Adrenal gland (tissue), 9 donors: ENCODE measurements at regions not wholly inside any gene's neighbourhood (a gene's known extent, or its start where the extent isn't known, plus 50 kb on each side); places are given as distances from the start of the nearest gene placed in this dataset.
"Not testable (repeated sequence)": the region's sequence is repeated elsewhere in the genome, so short reads cannot be mapped to it uniquely, and the experiment has no call there.

Experiments
- DNase-seq, 7 donors: peaks; one replicate each; pipeline ENCODE4 v3.0.0-alpha.2; 2019 to 2020
- H3K27ac ChIP-seq, 5 donors: fragments of 200-600 bp; sonication (generic) in 4 of 5; 1 replicate in 3 of 5; 2 replicates in 2 of 5; pipeline versions ENCODE4 v1.5.1 to v1.8.0; 2016 to 2020; ENCODE audit warnings: mild to moderate bottlenecking in 1 of 5
- H3K27me3 ChIP-seq: fragments of 200-600 bp; 2 replicates; pipeline ENCODE4 v1.8.0; 2021
- H3K36me3 ChIP-seq, 2 donors: fragments of 200-600 bp; replicated peaks in 1 of 2; 1 replicate in 1 of 2; 2 replicates in 1 of 2; pipeline versions ENCODE4 v1.5.1 to v1.8.0; 2018 to 2022
- H3K4me1 ChIP-seq, 2 donors: fragments of 200-600 bp; replicated peaks in 1 of 2; 1 replicate in 1 of 2; 2 replicates in 1 of 2; pipeline versions ENCODE4 v1.5.1 to v1.8.0; 2018 to 2021
- H3K4me3 ChIP-seq, 4 donors: fragments of 200-600 bp; sonication (generic) in 3 of 4; one replicate each; pipeline ENCODE4 v1.5.1; 2016 to 2018
- H3K9me3 ChIP-seq, 3 donors: fragments of 200-600 bp; sonication (generic) in 1 of 3; replicated peaks in 1 of 3; 1 replicate in 2 of 3; 2 replicates in 1 of 3; pipeline versions ENCODE4 v1.5.1 to v1.8.0; 2016 to 2021
- POLR2A ChIP-seq, 2 donors: fragments of 450-650 bp; IDR thresholded peaks; one replicate each; pipeline ENCODE4 v1.6.1; 2017; ENCODE audit warnings: antibody characterized with exemption in 2 of 2, mild to moderate bottlenecking in 2 of 2, moderate library complexity in 1 of 2
- WGBS, 4 donors: extraction: QIAGEN DNeasy Blood & Tissue Kit in 2 of 4; methylation state at CpG; one replicate each; pipeline versions ENCODE4 v1.1.5 to v1.1.7; 2013 to 2017; 5-methylcytosine and 5-hydroxymethylcytosine counted together
- intact Hi-C, 2 donors: fragments of 100-400 bp; cut with DNase I; formaldehyde crosslinking; loops; one replicate each; pipeline versions ENCODE4 v1.14.1 to v1.15.0; 2022 to 2023
- TF ChIP-seq, protein P1 (sequence below), 6 experiments: fragments of 450-650 bp in 4 of 6; fragments of 200-600 bp in 2 of 6; sonication (generic) in 1 of 6; IDR thresholded peaks; 1 replicate in 5 of 6; 2 replicates in 1 of 6; pipeline versions ENCODE4 v1.5.1 to v1.8.0; 2016 to 2021; ENCODE audit warnings: antibody characterized with exemption in 6 of 6, mild to moderate bottlenecking in 2 of 6, moderate library complexity in 1 of 6
- donor health status: healthy with polysubstance abuse.
- donor health status: Bipolar disorder and iron deficiency.
- donor health status: DM: yes; HTN: yes; CAD: no.
- donor health status: DM: no; HTN: no; CAD: no.
- donor health status: DM: no; HTN: no; CAD: no.

DNA sequence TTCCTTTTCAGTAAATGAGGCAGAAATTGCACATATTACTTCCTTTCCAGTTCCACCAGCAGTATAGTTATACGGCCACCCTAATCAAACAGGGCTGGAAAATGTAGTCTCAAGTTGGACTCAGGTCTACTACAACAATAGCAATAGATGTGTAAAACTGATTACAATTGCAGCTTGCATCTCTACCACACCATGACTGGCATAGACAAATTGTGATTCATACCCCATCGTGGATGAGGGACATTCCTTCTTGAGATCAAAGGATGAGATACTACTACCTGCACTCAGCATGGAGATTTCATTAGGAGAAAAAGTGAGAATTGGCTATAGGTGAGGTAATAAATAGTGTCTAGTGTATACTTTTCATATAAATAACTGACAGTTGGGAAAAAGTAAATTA is 1220.8 kb downstream of the TYW1 start:
- Histone ChIP-seq H3K4me1 (no peaks in the 10 kb centered on the region), H3K4me3 (no peak overlapping the region), H3K27me3 (no peaks in the 10 kb centered on the region), H3K9me3 (no peaks in the 10 kb centered on the region), H3K27ac (no peak overlapping the region), H3K36me3 (no peaks in the 10 kb centered on the region)
- no peak for DNase-seq
- TF ChIP-seq, protein P1, sequence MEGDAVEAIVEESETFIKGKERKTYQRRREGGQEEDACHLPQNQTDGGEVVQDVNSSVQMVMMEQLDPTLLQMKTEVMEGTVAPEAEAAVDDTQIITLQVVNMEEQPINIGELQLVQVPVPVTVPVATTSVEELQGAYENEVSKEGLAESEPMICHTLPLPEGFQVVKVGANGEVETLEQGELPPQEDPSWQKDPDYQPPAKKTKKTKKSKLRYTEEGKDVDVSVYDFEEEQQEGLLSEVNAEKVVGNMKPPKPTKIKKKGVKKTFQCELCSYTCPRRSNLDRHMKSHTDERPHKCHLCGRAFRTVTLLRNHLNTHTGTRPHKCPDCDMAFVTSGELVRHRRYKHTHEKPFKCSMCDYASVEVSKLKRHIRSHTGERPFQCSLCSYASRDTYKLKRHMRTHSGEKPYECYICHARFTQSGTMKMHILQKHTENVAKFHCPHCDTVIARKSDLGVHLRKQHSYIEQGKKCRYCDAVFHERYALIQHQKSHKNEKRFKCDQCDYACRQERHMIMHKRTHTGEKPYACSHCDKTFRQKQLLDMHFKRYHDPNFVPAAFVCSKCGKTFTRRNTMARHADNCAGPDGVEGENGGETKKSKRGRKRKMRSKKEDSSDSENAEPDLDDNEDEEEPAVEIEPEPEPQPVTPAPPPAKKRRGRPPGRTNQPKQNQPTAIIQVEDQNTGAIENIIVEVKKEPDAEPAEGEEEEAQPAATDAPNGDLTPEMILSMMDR (IDR thresholded peaks at IDR 0.05) = no peak
- no peak for TF ChIP-seq POLR2A (IDR thresholded peaks at IDR 0.05)
- 66 to 75% (median 72%) methylated on average over 2 of the region's 2 CpGs for WGBS, 4 donors
- intact Hi-C loops = no loop called here

DNA sequence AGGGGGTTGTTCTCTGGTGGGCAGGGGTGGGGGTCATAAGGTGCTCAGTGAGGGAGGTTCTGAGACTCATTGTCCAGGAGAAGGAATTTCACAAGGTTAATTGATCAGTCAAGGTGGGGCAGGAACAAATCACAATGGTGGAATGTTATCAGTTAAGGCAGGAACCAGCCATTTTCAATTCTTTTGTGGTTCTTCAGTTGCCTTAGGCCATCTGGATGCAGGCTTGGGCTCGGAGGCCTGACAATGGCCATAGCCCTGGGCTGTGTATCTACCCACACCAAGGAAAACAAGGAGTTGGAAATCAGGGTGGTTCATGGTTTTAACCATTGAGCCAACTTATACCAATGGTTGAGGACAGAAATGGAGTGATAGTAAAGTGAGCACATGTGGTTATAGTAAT is 1221.8 kb downstream of the TYW1 start:
- H3K4me3 ChIP-seq = no peak overlapping the region
- H3K36me3 ChIP-seq = no peaks in the 10 kb centered on the region
- H3K27me3 ChIP-seq = no peaks in the 10 kb centered on the region
- no peak for DNase-seq
- H3K9me3 ChIP-seq = no peaks in the 10 kb centered on the region
- TF ChIP-seq POLR2A (IDR thresholded peaks at IDR 0.05) = no peak
- TF ChIP-seq, protein P1 (IDR thresholded peaks at IDR 0.05) = no peak
- intact Hi-C loops = no loop called here
- 62 to 89% (median 78%) methylated on average over 1 of the region's 1 CpG for WGBS, 4 donors
- no peaks in the 10 kb centered on the region for H3K4me1 ChIP-seq
- H3K27ac ChIP-seq = no peak overlapping the region

DNA sequence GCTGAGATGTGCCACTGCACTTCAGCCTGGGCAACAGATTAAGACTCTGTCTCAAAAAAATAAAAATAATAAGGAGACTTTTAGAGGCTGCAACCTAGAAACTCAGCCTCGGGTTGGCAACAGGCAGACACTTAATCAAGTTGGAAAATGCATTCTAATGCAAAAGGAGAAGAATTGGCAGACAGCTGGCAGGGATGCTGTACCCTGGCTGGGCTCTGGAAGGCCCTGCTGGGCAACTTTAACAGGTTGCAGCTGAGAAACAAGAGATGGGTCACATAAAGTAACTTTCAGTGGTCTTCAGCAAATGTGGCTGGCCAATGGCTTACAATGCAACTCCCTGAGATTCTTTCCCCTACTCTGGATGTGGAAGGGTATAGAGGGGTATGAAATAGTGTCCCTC is 1225.7 kb downstream of the TYW1 start:
- H3K4me3 ChIP-seq = no peak overlapping the region
- TF ChIP-seq, protein P1 (IDR thresholded peaks at IDR 0.05) = no peak
- no peak for TF ChIP-seq POLR2A (IDR thresholded peaks at IDR 0.05)
- H3K27ac ChIP-seq = no peak overlapping the region
- H3K27me3 ChIP-seq = no peaks in the 10 kb centered on the region
- DNase-seq = no peak
- no peaks in the 10 kb centered on the region for H3K36me3 ChIP-seq
- no peaks in the 10 kb centered on the region for H3K4me1 ChIP-seq
- intact Hi-C loops = no loop called here
- 44 to 86% (median 73%) methylated on average over 1 of the region's 1 CpG for WGBS, 4 donors
- H3K9me3 ChIP-seq = no peaks in the 10 kb centered on the region

DNA sequence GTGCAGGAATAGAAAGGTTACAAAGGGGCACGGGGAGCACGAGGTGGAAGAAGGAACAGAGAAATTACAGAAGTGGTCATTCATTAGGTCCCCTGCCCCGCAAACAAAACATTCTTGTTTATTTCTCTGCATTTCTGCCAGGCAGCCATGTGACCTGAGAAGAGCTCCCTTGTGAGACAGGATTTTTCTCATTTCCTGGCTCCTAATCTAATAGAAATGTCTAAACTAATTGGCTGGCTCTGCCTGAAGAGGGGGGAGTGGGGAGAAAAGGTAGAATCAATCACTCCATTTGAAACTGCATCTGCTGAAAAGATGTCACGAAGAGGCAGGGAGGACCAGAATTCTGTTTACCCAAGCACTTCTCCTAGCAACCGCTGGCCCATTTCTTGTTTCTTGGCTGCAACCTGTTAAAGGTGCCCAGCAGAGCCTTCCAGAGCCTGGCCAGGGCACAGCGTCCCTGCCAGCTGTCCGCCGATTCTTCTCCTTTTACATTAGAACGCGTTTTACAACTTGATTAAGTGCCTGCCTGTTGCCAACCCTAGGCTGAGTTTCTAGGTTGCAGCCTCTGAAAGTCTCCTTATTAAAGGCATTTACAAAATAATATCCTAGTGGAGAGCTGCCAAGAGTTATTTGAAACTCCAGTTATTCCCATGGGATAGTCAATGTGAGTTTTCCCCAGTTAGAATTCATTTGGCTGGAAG is 1227.6 kb downstream of the TYW1 start:
- no peaks in the 10 kb centered on the region for H3K9me3 ChIP-seq
- TF ChIP-seq POLR2A (IDR thresholded peaks at IDR 0.05) = no peak
- TF ChIP-seq, protein P1 (IDR thresholded peaks at IDR 0.05) = no peak
- peak in 1 of 7 donors; percentile 84 for DNase-seq
- H3K36me3 ChIP-seq = no peaks in the 10 kb centered on the region
- intact Hi-C loops = no loop called here
- no peaks in the 10 kb centered on the region for H3K27me3 ChIP-seq
- H3K27ac ChIP-seq = peak overlapping the region in 1 of 5 donors; percentile 12
- H3K4me3 ChIP-seq = no peak overlapping the region
- H3K4me1 ChIP-seq = no peaks in the 10 kb centered on the region
- 27 to 48% (median 39%) methylated on average over 10 of the region's 10 CpGs for WGBS, 4 donors

DNA sequence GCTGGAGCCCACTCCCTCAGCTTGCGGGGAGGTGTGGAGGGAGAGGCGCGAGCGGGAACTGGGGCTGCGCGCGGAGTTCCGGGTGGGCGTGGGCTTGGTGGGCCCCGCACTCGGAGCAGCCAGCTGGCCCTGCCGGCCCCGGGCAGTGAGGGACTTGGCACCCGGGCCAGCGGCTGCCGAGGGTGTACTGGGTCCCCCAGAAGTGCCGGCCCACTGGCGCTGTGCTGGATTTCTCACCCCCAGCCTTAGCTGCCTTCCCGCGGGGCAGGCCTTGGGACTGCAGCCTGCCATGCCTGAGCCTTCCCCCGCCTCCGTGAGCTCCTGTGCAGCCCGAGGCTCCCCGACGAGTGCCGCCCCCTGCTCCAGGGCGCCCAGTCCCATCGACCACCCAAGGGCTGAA is 1234.4 kb downstream of the TYW1 start:
- DNase-seq, H3K4me1 ChIP-seq, H3K27me3 ChIP-seq, H3K4me3 ChIP-seq, H3K9me3 ChIP-seq, intact Hi-C loops, H3K27ac ChIP-seq, H3K36me3 ChIP-seq: not testable (repeated sequence)
- WGBS, 4 donors = 94 to 100% (median 97%) methylated on average over 9 to 19 of the region's 28 CpGs; no CpG with 5 or more reads in 1 of the 4 donors
